ENCODE measurements at regions not wholly inside any gene's neighbourhood (a gene's known extent, or its start where the extent isn't known, plus 50 kb on each side); places are given as distances from the start of the nearest gene placed in this dataset.

DNA sequence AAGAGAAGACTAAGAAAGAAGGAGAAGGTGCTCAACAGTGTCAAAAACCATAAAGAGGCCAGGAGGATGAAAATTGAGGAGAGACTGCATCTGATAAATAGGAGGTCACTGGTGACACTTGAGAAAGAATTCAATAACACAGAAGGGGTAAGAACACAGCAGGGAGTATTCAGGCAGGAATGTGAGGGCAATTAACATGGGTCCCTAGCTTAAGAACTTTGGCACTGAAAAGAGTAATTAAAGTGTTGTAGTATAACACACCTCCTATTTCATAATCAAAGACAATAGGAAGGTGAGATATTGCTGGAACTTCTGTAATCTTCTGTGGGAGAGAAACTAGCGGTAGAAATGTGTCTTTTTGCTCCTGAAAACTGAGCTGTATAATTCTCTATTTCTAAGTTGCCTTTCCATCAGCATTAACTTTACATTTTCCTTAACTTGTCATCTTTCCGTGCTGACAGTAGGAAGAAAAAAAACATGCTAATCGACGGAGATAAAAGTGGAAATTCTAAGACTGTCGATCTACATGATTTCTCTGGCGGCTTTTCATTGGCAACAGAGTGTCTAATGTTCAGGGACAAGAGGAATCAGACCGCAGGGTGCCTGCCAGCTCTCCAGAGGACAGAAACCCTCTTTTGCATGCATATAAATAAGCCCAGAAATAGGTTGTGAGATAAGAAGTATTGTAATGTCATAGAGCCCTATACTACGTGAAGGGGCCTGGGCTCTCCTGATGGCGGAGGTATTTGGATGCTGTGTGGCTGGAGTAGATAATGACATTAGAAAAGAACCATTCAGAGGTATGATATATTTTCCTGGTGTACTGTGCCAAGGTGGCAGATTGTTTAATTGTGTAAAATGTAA lies 147.9 kb upstream of the GAP43 start:
- TF ChIP-seq, protein P1, sequence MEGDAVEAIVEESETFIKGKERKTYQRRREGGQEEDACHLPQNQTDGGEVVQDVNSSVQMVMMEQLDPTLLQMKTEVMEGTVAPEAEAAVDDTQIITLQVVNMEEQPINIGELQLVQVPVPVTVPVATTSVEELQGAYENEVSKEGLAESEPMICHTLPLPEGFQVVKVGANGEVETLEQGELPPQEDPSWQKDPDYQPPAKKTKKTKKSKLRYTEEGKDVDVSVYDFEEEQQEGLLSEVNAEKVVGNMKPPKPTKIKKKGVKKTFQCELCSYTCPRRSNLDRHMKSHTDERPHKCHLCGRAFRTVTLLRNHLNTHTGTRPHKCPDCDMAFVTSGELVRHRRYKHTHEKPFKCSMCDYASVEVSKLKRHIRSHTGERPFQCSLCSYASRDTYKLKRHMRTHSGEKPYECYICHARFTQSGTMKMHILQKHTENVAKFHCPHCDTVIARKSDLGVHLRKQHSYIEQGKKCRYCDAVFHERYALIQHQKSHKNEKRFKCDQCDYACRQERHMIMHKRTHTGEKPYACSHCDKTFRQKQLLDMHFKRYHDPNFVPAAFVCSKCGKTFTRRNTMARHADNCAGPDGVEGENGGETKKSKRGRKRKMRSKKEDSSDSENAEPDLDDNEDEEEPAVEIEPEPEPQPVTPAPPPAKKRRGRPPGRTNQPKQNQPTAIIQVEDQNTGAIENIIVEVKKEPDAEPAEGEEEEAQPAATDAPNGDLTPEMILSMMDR (IDR thresholded peaks at IDR 0.05): no peak
- TF ChIP-seq POLR2A (IDR thresholded peaks at IDR 0.05) (no peak), EP300 (IDR thresholded peaks at IDR 0.05) (no peak), POLR2AphosphoS5 (IDR thresholded peaks at IDR 0.05) (no peak)

Measured in suprapubic skin (tissue), 4 donors.